ENCODE measurements at regions not wholly inside any gene's neighbourhood (a gene's known extent, or its start where the extent isn't known, plus 50 kb on each side); places are given as distances from the start of the nearest gene placed in this dataset.

GRCh38 chr1:114253900-114254299 is 100.2 kb upstream of the SYT6 start:
- TF ChIP-seq CTCF (IDR thresholded peaks at IDR 0.05) = no peak
- TF ChIP-seq POLR2A (IDR thresholded peaks at IDR 0.05) = no peak

Data from esophagus squamous epithelium (tissue), 4 donors.